ENCODE measurements at regions not wholly inside any gene's neighbourhood (a gene's known extent, or its start where the extent isn't known, plus 50 kb on each side); places are given as distances from the start of the nearest gene placed in this dataset.

- TF ChIP-seq CTCF (IDR thresholded peaks at IDR 0.05; ENCODE audit: extremely low read depth, missing control alignments): no peak
- DNase-seq (ENCODE audit: low spot score): no peak
Measured at GRCh38 chr18:1797235-1797634, 774.1 kb downstream of the METTL4 start.

DNA sequence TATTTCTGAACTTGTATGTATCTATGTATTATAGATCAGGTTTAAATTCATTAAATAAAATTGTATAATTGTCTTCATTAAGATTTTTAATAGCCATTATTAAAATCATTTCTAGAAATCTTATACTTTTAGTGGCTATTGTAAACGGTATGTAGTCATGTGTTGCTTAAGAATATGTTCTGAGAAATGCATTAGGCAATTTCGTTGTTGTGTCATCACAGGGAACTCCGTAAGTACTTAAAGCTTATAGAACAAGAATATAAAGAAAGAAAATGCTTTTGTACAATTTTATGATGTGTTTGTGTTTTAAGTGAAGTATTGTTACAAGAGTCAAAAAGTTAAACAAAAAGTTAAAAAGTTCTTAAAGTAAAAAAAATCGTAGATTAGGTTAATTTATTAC is 765.8 kb downstream of the METTL4 start:
- DNase-seq (ENCODE audit: low spot score): no peak
- TF ChIP-seq CTCF (IDR thresholded peaks at IDR 0.05; ENCODE audit: extremely low read depth, missing control alignments): no peak

- no peak for TF ChIP-seq CTCF (IDR thresholded peaks at IDR 0.05; ENCODE audit: extremely low read depth, missing control alignments)
- no peak for DNase-seq (ENCODE audit: low spot score)
Measured at GRCh38 chr18:1806884-1807615, 764.3 kb downstream of the METTL4 start.

GRCh38 chr18:1811282-1811681 is 760.0 kb downstream of the METTL4 start:
- no peak for DNase-seq (ENCODE audit: low spot score)
- no peak for TF ChIP-seq CTCF (IDR thresholded peaks at IDR 0.05; ENCODE audit: extremely low read depth, missing control alignments)

- no peak for DNase-seq (ENCODE audit: low spot score)
- TF ChIP-seq CTCF (IDR thresholded peaks at IDR 0.05; ENCODE audit: extremely low read depth, missing control alignments): no peak
Measured at GRCh38 chr18:1825296-1825695, 746.0 kb downstream of the METTL4 start.

GRCh38 chr18:1840878-1841277 is 730.4 kb downstream of the METTL4 start:
- DNase-seq (ENCODE audit: low spot score): no peak
- TF ChIP-seq CTCF (IDR thresholded peaks at IDR 0.05; ENCODE audit: extremely low read depth, missing control alignments): no peak

GRCh38 chr18:1846640-1847039 is 724.7 kb downstream of the METTL4 start:
- TF ChIP-seq CTCF (IDR thresholded peaks at IDR 0.05; ENCODE audit: extremely low read depth, missing control alignments): no peak
- no peak for DNase-seq (ENCODE audit: low spot score)

All from GM20000 (cell line).